Nephron progenitor cell (in vitro differentiated cells): ENCODE measurements at regions not wholly inside any gene's neighbourhood (a gene's known extent, or its start where the extent isn't known, plus 50 kb on each side); places are given as distances from the start of the nearest gene placed in this dataset.

Source experiments
- DNase-seq: peaks from one replicate; pipeline ENCODE4 v3.0.0; 2021
- H3K27ac Mint-ChIP-seq: 2 replicates; pipeline ENCODE4 v1.8.0; 2021; ENCODE audit warnings: mild to moderate bottlenecking, moderate library complexity, mixed read lengths
- H3K27me3 Mint-ChIP-seq: 2 replicates; pipeline ENCODE4 v1.8.0; 2021; ENCODE audit warnings: mild to moderate bottlenecking, low read depth, mixed read lengths; ENCODE audit not compliant: poor library complexity
- H3K36me3 Mint-ChIP-seq: 2 replicates; pipeline ENCODE4 v1.8.0; 2021; ENCODE audit warnings: low read depth, mixed read lengths
- H3K4me1 Mint-ChIP-seq: 2 replicates; pipeline ENCODE4 v1.8.0; 2021; ENCODE audit warnings: mixed read lengths
- H3K4me3 Mint-ChIP-seq: 2 replicates; pipeline ENCODE4 v1.8.0; 2021; ENCODE audit warnings: mild to moderate bottlenecking, moderate library complexity, mixed read lengths
- H3K9me3 Mint-ChIP-seq: 2 replicates; pipeline ENCODE4 v1.8.0; 2021; ENCODE audit warnings: mild to moderate bottlenecking, moderate library complexity, mixed read lengths
- CTCF ChIP-seq: fragments of 200-600 bp; sonication (generic); IDR thresholded peaks from 2 replicates; pipeline ENCODE4 v1.5.0; 2021; ENCODE audit warnings: antibody characterized with exemption

GRCh38 chr6:164286011-164286410 is 871.5 kb downstream of the QKI start:
- no peak overlapping the region for H3K27ac Mint-ChIP-seq
- H3K4me3 Mint-ChIP-seq, result no peak overlapping the region
- no peak for TF ChIP-seq CTCF
- DNase-seq, result no peak
- H3K4me1 Mint-ChIP-seq, result no peaks in the 10 kb centered on the region
- peaks cover 5% of the 10 kb centered on the region for H3K27me3 Mint-ChIP-seq
- H3K9me3 Mint-ChIP-seq, result no peaks in the 10 kb centered on the region
- H3K36me3 Mint-ChIP-seq, result no peaks in the 10 kb centered on the region

GRCh38 chr6:164283574-164283973 is 869.1 kb downstream of the QKI start:
- Mint-ChIP-seq H3K27me3 (peaks cover 5% of the 10 kb centered on the region), H3K4me3 (no peak overlapping the region), H3K4me1 (no peaks in the 10 kb centered on the region), H3K36me3 (no peaks in the 10 kb centered on the region), H3K9me3 (peaks cover 4% of the 10 kb centered on the region), H3K27ac (no peak overlapping the region)
- DNase-seq, result no peak
- no peak for TF ChIP-seq CTCF

- H3K36me3 Mint-ChIP-seq, result no peaks in the 10 kb centered on the region
- peaks cover 7% of the 10 kb centered on the region for H3K4me1 Mint-ChIP-seq
- no peak for TF ChIP-seq CTCF
- H3K4me3 Mint-ChIP-seq, result no peak overlapping the region
- no peak for DNase-seq
- H3K27me3 Mint-ChIP-seq, result no peaks in the 10 kb centered on the region
- H3K9me3 Mint-ChIP-seq, result peaks cover 10% of the 10 kb centered on the region
- H3K27ac Mint-ChIP-seq, result no peak overlapping the region
Measured at GRCh38 chr6:164276211-164276610, 861.7 kb downstream of the QKI start.

- no peak for DNase-seq
- Mint-ChIP-seq H3K36me3 (no peaks in the 10 kb centered on the region), H3K27ac (no peak overlapping the region), H3K27me3 (no peaks in the 10 kb centered on the region), H3K4me3 (no peak overlapping the region), H3K4me1 (peaks cover 7% of the 10 kb centered on the region), H3K9me3 (peaks cover 10% of the 10 kb centered on the region)
- no peak for TF ChIP-seq CTCF
Measured at GRCh38 chr6:164275773-164276172, 861.3 kb downstream of the QKI start.

- Mint-ChIP-seq H3K27ac (no peak overlapping the region), H3K36me3 (no peaks in the 10 kb centered on the region), H3K4me1 (peaks cover 7% of the 10 kb centered on the region), H3K4me3 (no peak overlapping the region), H3K27me3 (no peaks in the 10 kb centered on the region), H3K9me3 (peaks cover 10% of the 10 kb centered on the region)
- TF ChIP-seq CTCF, result no peak
- DNase-seq, result no peak
Measured at GRCh38 chr6:164274493-164274892, 860.0 kb downstream of the QKI start.

GRCh38 chr6:164273491-164273890 is 859.0 kb downstream of the QKI start:
- no peak for DNase-seq
- H3K27me3 Mint-ChIP-seq, result no peaks in the 10 kb centered on the region
- TF ChIP-seq CTCF, result no peak
- H3K4me3 Mint-ChIP-seq, result no peak overlapping the region
- peaks cover 5% of the 10 kb centered on the region for H3K9me3 Mint-ChIP-seq
- H3K36me3 Mint-ChIP-seq, result no peaks in the 10 kb centered on the region
- peaks cover 7% of the 10 kb centered on the region for H3K4me1 Mint-ChIP-seq
- no peak overlapping the region for H3K27ac Mint-ChIP-seq
